Nephron progenitor cell (in vitro differentiated cells): ENCODE measurements at regions not wholly inside any gene's neighbourhood (a gene's known extent, or its start where the extent isn't known, plus 50 kb on each side); places are given as distances from the start of the nearest gene placed in this dataset.
A peak's percentile ranks its signal among the peaks of the same experiment; 100 is the strongest.

Experiments
- DNase-seq: peaks from one replicate; pipeline ENCODE4 v3.0.0; 2021
- H3K27ac Mint-ChIP-seq: 2 replicates; pipeline ENCODE4 v1.8.0; 2021; ENCODE audit warnings: mild to moderate bottlenecking, moderate library complexity, mixed read lengths
- H3K27me3 Mint-ChIP-seq: 2 replicates; pipeline ENCODE4 v1.8.0; 2021; ENCODE audit warnings: mild to moderate bottlenecking, low read depth, mixed read lengths; ENCODE audit not compliant: poor library complexity
- H3K36me3 Mint-ChIP-seq: 2 replicates; pipeline ENCODE4 v1.8.0; 2021; ENCODE audit warnings: low read depth, mixed read lengths
- H3K4me1 Mint-ChIP-seq: 2 replicates; pipeline ENCODE4 v1.8.0; 2021; ENCODE audit warnings: mixed read lengths
- H3K4me3 Mint-ChIP-seq: 2 replicates; pipeline ENCODE4 v1.8.0; 2021; ENCODE audit warnings: mild to moderate bottlenecking, moderate library complexity, mixed read lengths
- H3K9me3 Mint-ChIP-seq: 2 replicates; pipeline ENCODE4 v1.8.0; 2021; ENCODE audit warnings: mild to moderate bottlenecking, moderate library complexity, mixed read lengths
- TF ChIP-seq, protein P1 (sequence below): fragments of 200-600 bp; sonication (generic); IDR thresholded peaks from 2 replicates; pipeline ENCODE4 v1.5.0; 2021; ENCODE audit warnings: antibody characterized with exemption

DNA sequence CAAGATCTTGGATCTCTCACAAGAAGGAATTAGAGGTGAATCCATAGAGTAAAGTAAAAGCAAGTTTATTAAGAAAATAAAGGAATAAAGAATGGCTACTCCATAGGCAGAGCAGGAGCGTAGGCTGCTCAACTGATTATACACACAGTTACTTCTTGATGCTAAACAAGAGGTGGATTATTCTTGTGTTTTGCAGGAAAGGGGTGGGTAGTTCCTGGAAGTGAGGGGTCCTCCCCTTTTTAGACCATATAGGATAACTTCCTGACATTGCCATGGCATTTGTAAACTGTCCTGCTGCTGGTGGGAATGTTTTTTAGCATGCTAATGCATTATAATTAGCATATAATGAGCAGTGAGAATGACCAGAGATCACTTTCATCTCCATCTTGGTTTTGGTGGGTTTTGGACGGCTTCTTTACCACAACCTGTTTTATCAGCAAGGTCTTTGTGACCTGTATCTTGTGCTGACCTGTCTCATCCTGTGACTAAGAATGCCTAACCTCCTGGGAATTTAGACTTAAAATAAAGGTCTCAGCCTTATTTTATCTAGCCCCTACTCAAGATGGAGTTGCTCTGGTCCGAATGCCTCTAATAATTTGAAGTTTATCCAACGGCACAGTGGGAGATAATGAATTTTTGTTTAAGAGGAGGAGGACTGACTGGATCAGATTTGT is 165.7 kb upstream of the DMRT1 start:
- Mint-ChIP-seq H3K27me3 (peaks cover 3% of the 10 kb centered on the region), H3K4me3 (no peak overlapping the region), H3K9me3 (peaks cover 4% of the 10 kb centered on the region), H3K27ac (no peak overlapping the region), H3K36me3 (peaks cover 37% of the 10 kb centered on the region), H3K4me1 (peaks cover 22% of the 10 kb centered on the region)
- no peak for DNase-seq
- TF ChIP-seq, protein P1, sequence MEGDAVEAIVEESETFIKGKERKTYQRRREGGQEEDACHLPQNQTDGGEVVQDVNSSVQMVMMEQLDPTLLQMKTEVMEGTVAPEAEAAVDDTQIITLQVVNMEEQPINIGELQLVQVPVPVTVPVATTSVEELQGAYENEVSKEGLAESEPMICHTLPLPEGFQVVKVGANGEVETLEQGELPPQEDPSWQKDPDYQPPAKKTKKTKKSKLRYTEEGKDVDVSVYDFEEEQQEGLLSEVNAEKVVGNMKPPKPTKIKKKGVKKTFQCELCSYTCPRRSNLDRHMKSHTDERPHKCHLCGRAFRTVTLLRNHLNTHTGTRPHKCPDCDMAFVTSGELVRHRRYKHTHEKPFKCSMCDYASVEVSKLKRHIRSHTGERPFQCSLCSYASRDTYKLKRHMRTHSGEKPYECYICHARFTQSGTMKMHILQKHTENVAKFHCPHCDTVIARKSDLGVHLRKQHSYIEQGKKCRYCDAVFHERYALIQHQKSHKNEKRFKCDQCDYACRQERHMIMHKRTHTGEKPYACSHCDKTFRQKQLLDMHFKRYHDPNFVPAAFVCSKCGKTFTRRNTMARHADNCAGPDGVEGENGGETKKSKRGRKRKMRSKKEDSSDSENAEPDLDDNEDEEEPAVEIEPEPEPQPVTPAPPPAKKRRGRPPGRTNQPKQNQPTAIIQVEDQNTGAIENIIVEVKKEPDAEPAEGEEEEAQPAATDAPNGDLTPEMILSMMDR, result no peak

DNA sequence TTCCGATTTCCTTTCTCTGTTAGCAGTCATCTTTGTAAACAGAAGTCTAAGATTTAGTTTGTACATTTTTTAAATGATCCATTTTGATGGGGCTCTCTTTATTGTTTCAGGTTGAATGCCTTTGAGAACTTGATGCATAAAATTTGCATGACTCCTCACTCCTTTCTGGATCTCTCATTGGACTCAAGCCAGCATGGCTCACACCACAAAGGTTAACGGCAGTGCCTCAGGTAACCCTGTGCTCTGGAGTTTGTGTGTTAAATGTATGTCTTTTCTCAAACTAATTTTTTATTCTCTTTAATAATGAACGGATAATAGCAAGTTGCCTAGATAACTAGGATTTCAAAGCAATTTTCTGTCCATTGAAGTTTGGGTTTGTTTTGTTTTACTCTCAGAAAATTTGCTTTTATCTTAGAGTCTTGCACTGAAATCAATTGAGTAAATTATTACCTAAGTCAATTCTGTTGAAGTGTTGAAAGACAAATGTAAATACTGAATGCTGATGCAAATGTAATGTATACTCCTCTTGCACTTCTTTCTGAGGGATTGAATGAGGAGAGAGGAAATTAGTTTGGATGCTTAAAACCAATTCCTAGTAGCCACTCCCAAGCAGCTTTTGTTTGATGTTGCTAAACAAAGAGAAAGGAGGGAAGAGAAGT is 164.6 kb upstream of the DMRT1 start:
- H3K9me3 Mint-ChIP-seq, result no peaks in the 10 kb centered on the region
- no peak for DNase-seq
- peaks cover 31% of the 10 kb centered on the region for H3K4me1 Mint-ChIP-seq
- H3K27ac Mint-ChIP-seq, result no peak overlapping the region
- TF ChIP-seq, protein P1, result no peak
- no peak overlapping the region for H3K4me3 Mint-ChIP-seq
- H3K27me3 Mint-ChIP-seq, result peaks cover 3% of the 10 kb centered on the region
- peaks cover 33% of the 10 kb centered on the region for H3K36me3 Mint-ChIP-seq

DNA sequence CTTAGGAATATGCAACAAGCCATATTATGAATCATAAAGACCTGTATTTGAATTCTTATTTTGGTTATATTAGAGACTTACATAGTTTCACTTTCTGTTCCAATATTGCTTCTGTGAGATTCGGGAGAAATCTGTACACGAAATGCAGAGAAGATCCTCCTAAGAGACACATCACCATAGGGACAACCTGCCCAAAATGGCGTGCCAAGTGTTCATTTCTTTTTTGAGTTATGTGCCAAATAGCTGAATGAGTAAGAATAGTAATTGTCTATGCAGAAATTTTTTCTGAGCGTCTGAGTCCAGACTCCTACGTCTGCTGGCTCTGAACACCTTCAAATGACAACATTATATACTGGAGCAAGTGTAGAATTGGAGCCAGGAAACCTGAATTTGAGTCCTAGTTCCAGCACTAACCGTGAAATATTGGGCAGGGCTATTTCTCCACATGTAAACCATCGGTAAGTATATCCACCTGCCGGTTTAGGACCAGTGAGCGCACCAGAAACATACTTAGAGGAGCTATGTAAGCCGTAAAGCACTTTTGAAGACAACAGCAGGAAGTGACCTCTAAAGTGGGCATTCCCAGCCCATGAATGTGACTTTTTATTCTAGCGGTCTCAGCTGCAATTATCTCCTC is 163.9 kb upstream of the DMRT1 start:
- H3K4me1 Mint-ChIP-seq, result peaks cover 33% of the 10 kb centered on the region
- DNase-seq, result no peak
- no peaks in the 10 kb centered on the region for H3K9me3 Mint-ChIP-seq
- H3K4me3 Mint-ChIP-seq, result no peak overlapping the region
- TF ChIP-seq, protein P1, result no peak
- peaks cover 35% of the 10 kb centered on the region for H3K36me3 Mint-ChIP-seq
- H3K27me3 Mint-ChIP-seq, result peaks cover 3% of the 10 kb centered on the region
- no peak overlapping the region for H3K27ac Mint-ChIP-seq

DNA sequence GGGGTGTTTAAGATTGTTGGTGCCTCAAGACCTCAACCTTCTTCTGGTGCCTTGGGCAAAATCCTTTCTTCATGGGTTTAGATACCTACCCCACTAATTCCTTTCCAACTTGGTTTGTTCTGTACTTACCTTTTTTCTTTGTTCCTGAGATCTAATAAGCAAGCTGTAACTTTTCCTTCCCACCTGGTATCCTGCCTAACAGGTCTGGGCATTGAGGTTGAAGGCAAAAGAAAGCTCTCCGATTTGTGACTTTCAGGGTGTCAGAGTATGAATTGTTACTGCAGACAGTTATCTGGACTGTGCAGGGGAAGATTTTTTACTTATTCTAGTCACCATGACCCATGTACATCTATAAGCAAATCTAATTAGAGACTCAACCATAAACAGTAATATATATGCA is 162.6 kb upstream of the DMRT1 start:
- H3K4me3 Mint-ChIP-seq, result no peak overlapping the region
- peaks cover 39% of the 10 kb centered on the region for H3K4me1 Mint-ChIP-seq
- peaks cover 38% of the 10 kb centered on the region for H3K36me3 Mint-ChIP-seq
- no peak for DNase-seq
- peaks cover 2% of the 10 kb centered on the region for H3K27me3 Mint-ChIP-seq
- TF ChIP-seq, protein P1, result no peak
- H3K27ac Mint-ChIP-seq, result peak overlapping the region; percentile 11
- H3K9me3 Mint-ChIP-seq, result no peaks in the 10 kb centered on the region

DNA sequence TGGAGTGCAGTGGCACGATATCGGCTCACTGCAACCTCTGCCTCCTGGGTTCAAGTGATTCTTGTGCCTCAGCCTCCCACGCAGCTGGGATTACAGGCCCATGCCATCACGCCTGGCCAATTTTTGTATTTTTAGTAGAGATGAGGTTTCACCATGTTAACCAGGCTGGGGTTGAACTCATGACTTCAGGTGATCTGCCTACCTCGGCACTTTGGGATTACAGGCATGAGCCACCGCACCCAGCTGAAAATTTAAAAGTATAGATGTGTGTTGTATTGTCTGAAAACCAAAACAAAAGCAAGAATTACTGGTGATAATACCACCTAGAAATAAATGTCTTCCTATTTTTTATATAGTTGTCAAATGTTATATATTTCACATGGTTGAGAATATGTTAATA is 162.0 kb upstream of the DMRT1 start:
- no peak for DNase-seq
- peaks cover 39% of the 10 kb centered on the region for H3K4me1 Mint-ChIP-seq
- TF ChIP-seq, protein P1, result no peak
- H3K27ac Mint-ChIP-seq, result no peak overlapping the region
- no peaks in the 10 kb centered on the region for H3K27me3 Mint-ChIP-seq
- peaks cover 38% of the 10 kb centered on the region for H3K36me3 Mint-ChIP-seq
- H3K4me3 Mint-ChIP-seq, result no peak overlapping the region
- no peaks in the 10 kb centered on the region for H3K9me3 Mint-ChIP-seq
